Myocyte (in vitro differentiated cells): ENCODE measurements at regions not wholly inside any gene's neighbourhood (a gene's known extent, or its start where the extent isn't known, plus 50 kb on each side); places are given as distances from the start of the nearest gene placed in this dataset.
"Not testable (repeated sequence)": the region's sequence is repeated elsewhere in the genome, so short reads cannot be mapped to it uniquely, and the experiment has no call there.

ENCODE experiments used
- DNase-seq: peaks from one replicate; pipeline ENCODE4 v3.0.0-alpha.2; 2012; ENCODE audit warnings: low read depth

DNA sequence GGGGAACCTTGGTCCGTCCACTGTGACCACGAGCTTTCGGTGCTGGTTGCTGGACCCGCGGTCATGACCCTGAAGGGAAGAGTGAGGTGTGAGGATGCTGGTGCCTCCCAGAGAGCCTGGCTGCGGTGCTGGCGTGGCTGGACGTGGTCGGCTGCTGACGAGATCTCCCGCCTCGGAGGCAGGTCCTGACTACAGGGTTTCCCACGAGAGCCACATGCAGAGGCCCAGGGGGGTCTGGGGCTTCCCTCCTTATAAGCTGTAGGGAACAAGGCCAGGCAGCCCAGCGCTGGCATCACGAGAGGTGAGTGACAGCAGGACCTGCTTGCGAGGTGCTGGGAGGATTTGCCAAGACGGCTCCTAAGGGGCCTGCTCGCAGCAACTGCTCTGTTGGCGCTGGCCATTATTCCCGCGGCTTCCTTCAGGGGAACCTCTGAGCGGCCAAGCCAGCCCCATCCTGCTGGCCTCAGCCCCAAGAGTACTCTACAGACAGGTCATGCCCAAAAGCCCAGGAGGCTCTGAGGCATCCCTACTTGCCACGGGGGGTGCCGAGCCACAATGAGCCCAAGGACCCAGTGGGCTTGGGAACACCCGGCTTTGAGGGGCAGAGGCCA, 134.8 kb downstream of the FOXL1 start:
- no peak for DNase-seq

- peak; percentile 35 for DNase-seq
These were observed 135.8 kb downstream of the FOXL1 start for GRCh38 chr16:86714166-86714565.

DNA sequence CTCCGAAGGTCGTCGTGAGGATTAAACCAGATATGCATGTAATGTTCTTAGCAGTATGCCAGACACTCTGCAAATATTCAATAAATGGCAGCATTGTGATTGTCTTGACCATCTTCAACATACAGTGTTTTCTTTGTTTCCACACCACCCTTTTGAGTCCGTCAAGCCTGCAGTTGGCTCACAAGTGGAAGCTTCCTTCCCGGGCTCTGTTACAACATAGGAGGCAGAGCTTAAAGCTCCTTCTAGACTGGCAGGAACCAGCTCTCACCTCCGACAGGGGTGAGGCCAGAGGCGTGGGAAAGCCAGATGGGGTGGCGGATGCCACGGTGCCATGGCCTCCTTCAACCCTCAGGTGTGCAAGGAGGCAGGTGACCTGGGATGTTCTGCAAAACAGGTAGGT, 138.3 kb downstream of the FOXL1 start:
- no peak for DNase-seq

GRCh38 chr16:86718118-86718517, 139.8 kb downstream of the FOXL1 start:
- DNase-seq, result no peak

DNA sequence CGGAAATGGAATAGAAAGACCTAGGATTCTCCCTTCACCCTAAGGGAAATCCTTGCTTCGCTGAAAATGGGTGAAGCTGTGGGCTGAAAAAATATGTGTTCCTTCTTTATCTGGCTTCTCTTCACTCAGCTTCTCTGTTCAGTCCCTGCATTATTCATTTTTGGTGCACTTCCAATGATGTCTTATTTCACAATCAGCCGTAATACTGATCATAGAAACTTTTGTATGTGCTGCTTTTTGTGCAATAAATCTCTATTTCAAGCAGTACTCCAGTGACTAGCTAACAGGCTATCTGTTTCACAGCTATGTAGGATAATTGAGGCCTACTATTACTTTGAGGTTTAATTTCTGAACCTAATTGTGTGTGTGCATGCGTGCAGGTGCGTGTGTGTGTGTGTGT, 144.6 kb downstream of the FOXL1 start:
- no peak for DNase-seq

DNA sequence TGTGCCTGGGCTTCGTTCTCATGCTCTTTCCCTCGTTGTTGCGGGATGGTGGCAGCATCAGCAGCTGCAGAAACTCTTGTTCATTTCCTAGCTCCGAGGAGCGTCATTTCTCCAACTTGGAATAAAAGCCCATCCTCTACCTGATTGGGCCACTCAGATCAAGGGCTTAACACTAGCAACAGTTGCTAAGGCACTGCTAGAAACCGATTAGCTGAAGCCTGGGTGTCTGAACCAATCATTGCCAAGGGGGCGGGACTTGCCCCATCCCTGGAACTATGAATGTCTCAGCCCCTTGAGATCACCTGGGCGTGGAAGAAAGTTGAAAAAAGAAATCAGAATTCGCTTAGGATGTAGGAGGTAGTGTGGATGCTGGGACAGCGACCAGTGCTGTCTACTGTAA, 145.3 kb downstream of the FOXL1 start:
- no peak for DNase-seq

GRCh38 chr16:86725401-86725800, 147.1 kb downstream of the FOXL1 start:
- no peak for DNase-seq

DNA sequence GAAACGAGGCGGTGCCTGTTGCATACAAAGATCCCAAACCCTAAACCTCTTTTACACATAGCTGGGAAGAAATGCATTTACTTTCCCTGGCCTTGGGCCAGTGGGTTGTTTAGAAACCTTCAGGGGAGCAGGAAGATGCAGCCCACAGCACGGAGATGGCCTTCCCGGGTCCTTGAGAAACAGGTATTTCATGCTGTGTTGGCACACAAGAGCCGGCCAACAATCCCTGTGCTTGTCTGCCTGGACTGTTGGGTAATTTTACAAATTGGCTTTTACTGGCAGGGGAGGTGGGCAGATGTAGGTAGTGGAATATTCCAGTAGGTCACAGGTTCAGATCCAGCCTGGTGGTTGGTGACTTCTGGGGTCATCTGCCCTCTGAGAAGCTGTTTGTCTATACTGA, 148.0 kb downstream of the FOXL1 start:
- no peak for DNase-seq

DNA sequence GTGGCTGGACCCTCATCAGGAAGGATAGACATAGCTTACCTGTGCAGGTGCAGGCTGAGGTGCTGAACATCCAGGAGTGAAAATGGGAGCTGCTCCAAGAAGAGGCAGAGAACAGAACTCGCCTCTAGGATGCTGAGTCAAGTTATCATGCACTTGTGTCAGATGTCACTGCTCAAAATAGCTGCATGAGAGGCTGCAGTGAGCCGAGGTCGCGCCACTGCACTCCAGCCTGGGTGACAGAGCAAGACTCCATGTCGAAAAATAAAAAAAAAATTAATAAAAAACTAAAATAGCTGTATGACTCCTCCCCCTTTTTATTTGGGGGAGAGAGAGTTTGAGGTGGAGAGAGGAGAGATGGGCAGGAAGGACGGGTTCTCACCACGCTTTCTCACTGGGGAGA, 148.8 kb downstream of the FOXL1 start:
- peak; percentile 55 for DNase-seq

DNA sequence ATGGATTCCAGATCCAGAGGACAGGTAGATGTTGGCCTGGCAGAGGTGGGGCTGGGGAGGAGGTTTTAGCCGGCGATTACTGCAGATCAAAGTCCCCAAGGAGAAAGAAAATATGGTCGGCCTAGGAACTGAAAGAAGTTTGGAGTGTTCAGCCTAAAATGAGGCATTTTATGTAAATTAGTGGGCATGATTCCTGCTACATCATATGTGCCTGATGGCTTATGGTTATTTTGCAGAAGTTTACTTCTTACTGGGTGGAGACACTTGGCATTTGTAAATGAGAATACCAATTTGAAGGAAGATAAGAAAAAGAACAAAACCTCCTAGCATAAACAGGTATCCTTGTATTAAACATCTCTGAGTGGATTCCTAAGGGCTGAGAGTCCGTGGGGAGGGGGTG, 149.3 kb downstream of the FOXL1 start:
- DNase-seq, result no peak

GRCh38 chr16:86729686-86730085, 151.3 kb downstream of the FOXL1 start:
- DNase-seq, result no peak

DNA sequence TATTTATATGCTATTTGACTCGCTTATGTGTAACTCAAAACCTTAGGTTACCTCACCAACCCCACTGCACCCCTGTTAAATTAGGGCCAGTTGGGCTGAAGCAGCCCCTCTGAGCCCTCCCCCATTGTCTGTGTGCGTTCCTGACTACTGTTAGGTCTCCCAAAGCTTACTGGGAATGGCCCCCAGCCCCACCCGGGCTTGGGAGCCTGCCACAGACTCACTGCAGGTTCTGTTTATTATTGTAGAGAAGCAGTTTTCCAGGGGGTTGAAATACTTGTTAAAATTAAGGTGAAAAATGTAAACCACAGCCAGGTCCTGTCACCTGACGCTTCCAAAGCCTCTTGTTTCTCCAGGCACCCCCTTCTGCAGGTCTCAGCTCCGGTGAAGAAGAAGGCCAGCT, 151.7 kb downstream of the FOXL1 start:
- DNase-seq, result no peak

DNA sequence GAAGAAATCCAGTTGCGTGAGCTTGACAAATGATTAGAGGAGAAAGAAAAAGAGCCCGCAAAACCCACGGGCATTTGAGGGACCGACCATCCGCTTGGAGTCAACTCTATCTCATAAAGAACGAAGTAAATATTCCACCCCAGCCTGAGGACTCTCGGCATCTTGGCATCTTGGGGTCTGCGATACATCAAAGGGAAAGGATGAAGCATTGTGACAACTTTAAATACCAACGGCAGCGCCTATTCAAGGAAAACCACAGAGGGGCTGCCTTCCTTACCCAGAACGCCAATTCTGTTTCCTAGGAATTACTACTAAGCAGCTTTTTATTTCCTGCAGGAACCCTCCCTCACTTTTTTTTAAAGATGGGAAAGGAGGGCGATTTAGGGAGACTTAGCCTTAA, 152.2 kb downstream of the FOXL1 start:
- no peak for DNase-seq

- no peak for DNase-seq
These were observed 154.4 kb downstream of the FOXL1 start for GRCh38 chr16:86732621-86733295.

- no peak for DNase-seq
These were observed 155.4 kb downstream of the FOXL1 start for GRCh38 chr16:86733546-86734254.

DNA sequence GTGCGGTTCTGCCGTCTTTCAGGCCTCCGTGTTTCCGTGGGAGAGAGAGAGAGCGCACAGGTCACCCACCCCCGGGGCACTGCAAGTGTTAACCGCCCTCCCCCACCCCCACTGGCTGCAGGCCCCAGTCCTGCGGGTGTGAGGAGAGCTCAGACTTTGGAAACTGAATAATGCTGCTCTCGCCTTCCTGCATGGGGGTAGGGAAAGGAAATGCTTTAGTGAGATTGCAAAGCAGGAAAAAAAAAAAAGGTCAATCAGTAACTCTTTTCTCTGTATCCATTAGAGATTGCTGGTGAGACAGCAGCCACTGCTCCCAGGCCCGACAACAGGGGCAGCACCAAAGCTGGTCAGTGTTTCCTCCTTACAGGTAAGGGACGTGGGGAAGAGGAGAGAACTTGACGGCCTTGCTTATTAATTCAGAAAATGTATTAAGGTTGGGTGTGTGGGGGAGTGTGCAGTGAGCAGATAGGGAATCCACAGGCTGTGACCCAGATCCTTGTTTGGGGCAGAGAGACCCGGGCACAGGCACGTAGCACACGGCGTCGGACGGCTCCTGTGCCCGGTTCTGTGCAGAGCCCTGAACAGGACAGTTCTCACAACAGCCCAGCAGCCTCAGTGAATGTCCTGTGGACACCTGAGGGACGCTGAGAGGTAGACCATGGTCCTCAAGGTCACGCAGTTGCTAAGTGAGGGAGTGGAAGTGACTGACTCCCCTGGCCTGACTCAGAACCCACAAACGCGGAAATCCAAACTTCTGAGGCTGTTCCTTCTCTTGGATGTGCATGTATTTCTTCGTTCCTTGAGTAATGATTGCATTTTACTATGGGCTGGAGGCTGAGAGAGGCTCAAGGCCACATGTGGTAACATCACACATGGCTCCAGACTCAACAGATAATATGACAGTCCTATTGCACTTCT, 156.5 kb downstream of the FOXL1 start:
- DNase-seq, result no peak

DNA sequence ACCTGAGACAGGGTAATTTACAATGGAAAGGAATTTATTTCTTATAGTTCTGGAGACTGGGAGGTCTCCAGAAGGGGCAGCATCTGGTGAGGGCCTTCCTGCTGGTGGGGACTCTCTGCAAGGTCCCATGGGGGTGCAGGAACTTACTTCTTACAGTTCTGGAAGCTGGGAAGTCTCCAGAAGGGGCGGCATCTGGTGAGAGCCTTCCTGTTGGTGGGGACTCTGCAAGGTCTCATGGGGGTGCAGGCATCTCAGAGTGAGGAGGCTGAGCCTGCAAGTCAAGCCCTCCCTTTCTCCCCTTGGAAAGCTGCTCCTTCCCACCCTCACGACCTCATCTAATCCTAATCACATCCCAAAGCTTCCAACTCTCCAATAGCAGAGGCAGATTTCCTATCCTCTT, 157.4 kb downstream of the FOXL1 start:
- no peak for DNase-seq

DNA sequence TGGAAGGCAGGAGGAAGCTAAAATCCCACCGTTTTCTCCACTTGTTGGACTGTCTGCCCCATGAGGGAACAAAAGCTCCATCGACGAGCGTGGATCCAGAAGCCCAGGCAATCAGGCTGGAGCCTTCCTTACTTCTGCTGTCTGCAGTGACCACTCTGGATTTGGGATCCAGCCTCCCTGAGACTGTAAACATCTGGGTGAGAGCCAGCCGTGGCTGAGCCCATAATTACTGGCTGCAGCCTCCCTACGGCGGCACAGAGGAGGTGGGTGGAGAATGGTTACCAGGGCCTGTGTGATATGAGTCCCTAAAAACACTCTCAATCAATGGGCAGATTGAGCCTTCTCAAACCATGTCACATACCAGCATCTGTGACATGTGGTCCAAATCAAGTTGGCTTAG, 158.2 kb downstream of the FOXL1 start:
- no peak for DNase-seq

GRCh38 chr16:86737083-86737482, 158.7 kb downstream of the FOXL1 start:
- DNase-seq, result no peak

GRCh38 chr16:86738322-86738721, 160.0 kb downstream of the FOXL1 start:
- not testable (repeated sequence) for DNase-seq

GRCh38 chr16:86739178-86739577, 160.8 kb downstream of the FOXL1 start:
- DNase-seq, result no peak

GRCh38 chr16:86739808-86740207, 161.5 kb downstream of the FOXL1 start:
- DNase-seq, result no peak
